HG03025 (cell line): ENCODE measurements at regions not wholly inside any gene's neighbourhood (a gene's known extent, or its start where the extent isn't known, plus 50 kb on each side); places are given as distances from the start of the nearest gene placed in this dataset.

ENCODE experiments used
- ATAC-seq: cut with Tn5 transposase; IDR thresholded peaks from one replicate; pipeline ENCODE4 v1.9.1; 2021; ENCODE audit warnings: mild to moderate bottlenecking, moderate library complexity; ENCODE audit not compliant: unreplicated experiment, low FRiP score

DNA sequence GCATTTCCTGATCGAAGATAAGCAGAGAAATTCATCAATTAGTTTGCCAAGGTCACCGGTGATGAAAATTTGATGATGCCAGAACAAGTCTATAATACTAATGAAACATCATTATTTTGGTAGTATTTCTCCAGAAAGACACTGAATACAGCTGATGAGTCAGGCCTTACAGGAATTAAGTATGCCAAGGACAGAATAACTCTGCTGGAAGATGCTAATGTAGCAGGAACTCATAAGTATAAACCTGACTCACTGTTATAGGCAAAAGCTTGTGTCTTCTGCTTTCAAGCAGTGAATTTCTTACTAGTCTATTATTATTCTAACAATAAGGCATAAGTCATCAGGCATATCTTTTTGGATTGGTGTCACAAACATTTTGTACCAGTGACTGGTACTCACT lies 1825.1 kb upstream of the IGFBP7 start:
- ATAC-seq: no peak

DNA sequence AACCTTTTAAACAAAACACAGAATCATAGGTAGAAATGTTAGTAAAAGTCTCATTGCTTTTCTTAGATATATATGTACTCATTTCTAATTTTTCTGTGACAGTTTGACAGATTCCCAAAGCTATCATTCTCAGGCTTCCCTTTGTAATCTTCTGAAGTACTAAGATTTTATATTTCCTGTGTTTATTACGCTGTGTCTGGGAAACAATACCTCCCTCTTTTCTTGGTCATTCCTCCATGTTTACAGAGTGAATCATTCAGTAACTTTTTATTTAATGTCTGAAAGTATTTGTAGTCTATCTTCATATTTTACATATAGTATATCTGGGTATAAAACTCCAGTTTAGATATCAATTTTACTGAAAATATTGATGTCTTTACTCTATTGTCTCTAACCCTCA lies 1826.3 kb upstream of the IGFBP7 start:
- ATAC-seq: no peak

DNA sequence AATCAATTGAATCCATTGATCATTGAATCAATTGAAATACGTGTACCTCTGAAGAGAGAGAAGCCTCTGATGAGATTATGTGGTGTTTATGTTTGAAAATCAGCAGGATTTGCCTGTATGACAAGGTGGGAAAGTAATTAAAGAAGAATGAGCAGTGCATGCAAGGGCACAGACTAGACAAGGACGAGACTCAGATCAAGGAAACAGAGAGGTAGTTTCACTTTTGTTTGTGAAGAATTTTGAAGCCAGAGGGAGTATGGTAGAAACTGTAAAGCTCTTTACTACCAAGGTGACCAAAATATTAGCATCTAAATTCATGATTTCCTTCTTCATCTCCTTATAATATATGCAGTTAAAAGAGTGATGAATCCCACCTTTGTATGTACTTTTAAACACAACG lies 1830.0 kb upstream of the IGFBP7 start:
- ATAC-seq: no peak

DNA sequence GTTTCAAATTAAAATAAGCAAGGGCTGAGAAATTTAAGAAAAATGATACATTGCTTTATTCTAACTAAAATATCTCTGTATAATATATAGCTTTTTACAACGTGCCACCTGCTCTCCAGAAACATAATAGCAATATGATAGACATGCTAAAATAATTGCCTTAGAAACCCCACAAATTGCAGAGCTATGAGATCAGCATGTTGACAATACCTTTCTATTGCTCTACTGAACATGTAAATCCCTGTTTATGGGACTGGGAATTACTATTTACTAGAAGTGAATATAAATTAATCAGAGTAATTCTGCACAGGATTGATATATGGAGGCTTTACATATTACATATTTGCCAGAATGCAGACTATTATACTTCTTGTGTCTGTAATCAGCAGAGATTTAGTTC lies 1831.1 kb upstream of the IGFBP7 start:
- ATAC-seq: no peak

DNA sequence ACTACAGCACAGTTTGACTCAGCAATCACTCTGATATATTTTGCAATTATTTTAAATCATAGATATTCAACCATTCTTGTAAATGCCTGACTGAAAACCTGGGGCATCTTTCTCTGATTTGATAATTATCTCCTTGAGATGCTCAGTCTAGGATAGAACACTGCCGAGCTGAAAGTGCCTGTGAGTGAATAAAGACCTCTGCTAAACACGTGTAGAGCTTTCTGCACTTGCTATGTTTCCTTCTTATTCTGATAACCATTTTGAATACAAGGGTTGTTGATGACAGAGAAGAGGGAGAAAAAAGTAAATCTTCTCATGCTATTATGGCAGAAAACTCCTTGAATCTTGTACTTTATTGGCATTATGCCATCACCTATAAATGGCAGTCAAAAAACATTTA lies 1843.4 kb upstream of the IGFBP7 start:
- no peak for ATAC-seq

DNA sequence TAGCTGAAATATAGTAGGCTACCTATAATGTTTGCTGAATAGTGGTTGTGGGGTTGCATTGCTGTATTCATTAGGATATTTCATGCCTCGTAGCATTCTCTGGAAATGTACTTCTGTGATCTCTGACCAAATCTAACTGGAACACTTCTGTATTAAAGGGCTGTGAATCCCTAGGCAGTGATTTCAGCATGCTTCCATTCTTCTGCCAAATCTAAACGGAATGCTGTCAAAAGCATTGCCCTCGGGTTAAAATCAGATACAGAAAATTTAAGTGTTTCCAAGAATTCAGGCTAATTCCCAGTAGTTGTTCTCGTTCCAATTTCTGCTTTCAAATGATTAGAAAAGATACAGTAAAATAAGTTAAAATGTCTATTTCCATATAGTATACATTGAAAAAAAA lies 1847.5 kb upstream of the IGFBP7 start:
- no peak for ATAC-seq

DNA sequence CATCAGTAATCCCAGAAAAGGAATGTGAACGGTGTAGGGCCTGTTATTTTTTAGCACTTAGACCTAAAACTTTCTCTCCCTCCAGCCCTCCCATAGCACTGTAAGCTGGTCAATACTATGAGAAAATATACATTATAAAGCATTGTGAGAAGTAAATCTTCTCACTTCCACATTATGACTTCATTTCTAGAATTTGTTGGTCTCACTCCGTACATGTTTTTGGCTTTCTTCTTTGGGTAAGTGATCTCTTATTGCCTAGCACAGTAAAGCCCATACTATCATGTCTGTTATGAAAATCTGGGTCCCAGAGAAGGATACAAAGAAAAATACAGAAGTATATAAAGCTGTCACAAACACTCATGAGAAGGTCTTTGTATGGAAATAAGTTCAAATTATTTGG lies 1851.1 kb upstream of the IGFBP7 start:
- ATAC-seq: no peak

DNA sequence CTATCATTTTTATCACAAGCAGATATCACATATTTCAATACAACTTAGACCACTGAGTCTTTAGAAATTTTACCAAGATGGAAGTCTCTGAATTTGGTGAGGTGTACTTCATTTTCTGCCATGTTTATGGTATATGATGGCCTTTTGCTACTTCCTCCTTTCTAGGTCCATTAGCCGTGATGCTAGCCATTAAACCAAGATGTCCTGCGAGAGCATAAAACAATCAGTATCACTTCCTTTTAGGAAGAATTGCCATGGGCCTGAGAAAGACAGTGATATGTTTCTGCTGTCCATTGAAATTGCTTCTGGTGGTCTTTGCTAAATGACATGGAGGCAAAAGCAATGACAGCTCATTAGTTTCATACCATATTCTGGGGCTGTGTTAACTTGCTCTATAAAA lies 1851.7 kb upstream of the IGFBP7 start:
- no peak for ATAC-seq

DNA sequence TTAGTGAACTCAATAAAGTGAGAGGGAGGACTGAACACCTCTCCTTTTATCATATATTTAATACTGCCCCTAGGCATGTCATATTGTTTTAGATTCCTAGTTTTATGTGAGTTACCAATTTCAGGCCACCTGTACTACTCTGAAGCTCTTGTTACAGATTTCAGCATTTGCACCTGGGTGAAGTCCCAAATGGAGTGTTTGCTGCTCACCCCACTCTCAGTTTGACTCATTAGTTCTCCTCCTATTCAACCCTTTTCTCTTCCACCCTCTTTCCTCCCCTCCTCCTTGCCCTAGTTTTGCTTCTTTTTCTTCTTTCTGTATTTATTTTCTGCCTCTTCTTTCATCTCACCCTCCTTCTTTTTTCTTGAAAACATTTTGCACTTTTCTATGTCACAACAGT lies 1852.2 kb upstream of the IGFBP7 start:
- no peak for ATAC-seq

DNA sequence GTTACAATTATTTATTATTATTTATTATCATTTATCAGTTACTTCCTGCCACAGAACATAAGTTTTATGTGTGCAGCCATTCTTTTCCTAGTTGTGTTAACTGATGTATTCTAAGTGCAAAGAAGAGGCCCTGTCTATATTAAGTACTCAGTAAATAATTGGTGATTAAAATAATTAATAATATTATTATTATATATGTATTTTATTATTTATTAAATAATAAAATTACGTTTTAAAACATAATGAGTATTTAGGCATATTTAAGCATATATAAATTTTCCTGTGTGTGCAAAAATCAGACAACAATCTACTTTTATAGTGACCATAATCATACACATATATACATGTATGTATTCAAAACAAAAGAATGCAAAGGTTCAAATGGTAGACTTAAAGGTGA lies 1871.6 kb upstream of the IGFBP7 start:
- ATAC-seq: no peak

DNA sequence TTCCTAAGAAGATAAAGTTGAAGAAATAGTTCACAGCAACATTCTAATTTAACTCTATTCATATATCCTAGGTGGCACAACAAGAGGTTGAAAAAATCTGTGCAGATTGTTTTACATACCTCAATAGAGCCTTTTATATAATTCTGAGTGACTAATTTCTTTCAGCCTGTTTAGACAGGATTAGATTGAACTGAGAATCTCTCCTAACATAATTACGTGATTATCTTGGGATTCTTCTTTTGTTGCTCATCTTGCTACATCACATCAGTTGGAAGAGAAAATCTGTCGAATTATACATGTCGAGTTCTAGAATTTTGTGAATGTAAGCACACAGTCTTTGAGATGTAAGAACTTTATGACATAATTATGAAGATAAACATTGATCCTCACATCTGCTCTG lies 1873.7 kb upstream of the IGFBP7 start:
- ATAC-seq: no peak

DNA sequence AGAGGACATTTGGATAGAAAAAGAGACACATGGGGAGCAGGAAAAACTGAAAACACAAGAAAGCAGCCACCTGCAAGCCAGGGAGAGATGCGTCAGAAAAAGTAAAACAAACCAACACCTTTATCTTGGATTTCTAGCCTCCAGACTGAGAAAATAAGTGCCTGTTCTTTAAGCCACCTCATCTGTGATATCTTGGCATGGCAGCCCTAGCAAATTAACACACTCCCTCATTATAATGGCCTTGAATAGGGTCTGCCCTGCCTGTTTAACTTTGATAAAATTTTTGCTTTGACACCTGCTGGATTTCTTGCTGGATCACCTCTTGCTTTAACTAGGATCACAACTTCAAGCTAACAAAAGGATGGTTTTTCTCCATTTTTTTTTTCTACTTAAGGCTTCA lies 1892.0 kb upstream of the IGFBP7 start:
- ATAC-seq: no peak

DNA sequence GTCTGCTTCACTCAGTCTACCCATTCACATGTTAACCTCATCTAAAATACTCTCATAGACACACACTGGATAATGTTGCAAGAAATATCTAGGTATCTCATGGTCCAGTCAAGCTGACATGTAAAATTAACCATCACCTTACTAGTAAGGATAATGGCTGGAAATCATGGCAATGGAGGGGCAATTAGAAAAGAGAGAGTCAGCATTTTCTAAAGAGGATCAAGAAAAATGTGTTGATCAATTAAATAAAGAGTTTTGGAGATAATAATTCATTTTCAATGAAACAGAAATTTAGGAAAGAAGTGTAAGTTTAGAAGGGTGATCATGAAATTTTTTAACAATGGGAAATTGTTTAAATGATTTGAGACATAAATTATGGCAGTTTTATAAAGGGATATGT lies 1914.1 kb upstream of the IGFBP7 start:
- ATAC-seq: no peak

DNA sequence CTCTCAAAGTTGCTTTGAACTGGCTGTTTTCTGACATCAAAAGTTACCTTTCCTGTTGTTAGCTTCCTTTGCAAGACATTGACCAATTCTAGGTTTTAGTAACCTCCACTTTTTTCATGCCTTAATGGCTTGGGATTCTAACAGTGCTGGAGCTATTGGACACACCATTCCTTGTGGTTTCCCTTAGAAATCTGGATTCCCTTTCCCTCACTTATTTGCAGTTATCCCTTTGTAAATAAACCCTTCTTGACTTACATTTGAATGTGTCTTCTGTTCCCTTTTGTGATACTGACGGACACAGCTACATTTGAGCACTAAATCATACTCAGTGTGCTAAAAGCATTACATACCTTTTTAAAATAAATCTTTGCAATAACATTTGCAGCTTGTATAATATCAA lies 1927.6 kb upstream of the IGFBP7 start:
- ATAC-seq: no peak

DNA sequence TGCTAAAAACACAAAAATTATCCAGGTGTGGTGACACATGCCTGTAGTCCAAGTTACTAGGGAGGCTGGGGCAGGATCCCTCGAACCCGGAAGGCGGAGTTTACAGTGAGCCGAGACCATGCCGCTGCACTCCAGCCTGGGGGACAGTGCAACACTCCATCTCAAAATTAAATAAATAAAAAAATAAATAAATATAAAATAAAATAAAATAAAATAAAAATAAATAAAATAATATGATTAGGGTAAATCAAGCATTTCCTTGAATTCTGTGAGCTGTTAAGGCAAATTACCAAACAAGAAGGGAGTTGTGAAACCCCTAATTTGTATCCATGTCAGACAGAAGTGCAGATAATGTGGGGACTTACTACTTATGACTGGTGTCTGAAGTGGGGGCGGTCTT lies 1928.9 kb upstream of the IGFBP7 start:
- ATAC-seq: no peak

DNA sequence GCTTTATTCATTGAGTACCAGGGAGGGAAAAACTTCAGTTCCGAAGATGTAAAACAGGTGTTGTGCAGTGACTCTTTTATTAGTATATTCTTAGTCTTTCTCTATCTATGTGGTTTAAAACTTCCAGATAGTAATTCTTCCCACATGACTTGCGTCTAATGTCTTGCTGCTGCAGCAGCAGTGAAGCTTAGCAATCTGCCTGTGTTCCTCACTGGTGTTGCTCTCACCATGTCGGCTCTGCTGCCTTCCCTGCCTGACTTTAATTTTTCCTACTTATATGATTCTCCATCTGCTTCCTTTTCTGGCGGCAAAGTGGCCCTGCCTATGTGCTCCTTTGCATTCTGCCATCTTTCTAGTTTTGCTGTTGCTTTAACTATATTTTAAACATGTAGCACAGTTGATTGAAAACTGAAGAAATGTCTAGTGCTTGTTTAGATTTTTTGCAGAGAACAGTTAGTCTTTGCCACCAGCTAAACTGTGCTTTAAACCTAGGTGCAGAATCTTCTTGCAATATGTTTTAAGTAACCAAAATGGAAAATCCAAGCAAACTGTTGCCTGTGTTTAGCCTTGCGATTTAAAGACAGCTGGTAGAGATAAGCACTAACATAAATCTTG lies 1934.2 kb upstream of the IGFBP7 start:
- no peak for ATAC-seq

DNA sequence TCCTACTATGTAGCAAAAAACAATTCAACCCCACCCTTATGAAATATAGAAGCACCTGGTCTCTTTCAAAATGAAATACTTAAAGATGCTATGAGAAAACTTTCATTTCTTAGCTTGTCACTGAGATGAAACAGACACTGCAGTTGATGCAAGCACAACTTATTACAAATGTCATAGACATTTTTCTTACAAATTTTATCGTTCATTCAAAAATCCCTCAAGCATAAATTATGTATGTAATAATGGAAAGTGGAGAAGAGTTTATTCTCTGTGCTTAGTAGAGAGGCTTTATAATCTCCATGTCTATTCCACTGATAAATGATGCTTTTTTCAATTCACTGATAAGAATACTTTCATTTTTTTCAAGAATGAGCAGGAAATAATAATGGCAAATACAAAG lies 1943.9 kb upstream of the IGFBP7 start:
- ATAC-seq: no peak

DNA sequence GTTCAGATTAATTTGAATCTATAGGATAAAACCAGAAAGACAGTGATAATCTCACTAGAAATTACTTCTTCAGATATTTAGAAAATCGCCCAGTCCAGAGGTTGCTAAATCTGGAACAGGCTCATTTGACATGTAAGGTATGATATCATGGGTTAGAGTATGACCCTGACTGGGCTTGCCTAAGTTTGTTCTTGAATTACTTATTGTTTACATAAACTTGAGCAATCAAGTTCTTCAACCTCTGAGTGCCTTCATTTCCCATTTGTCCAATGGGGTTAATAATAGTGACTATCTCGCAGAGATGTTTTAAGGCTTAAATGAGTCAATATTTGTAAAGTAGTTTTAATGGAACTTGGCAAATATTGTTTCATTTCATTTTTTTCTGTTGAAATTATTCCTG lies 1947.6 kb upstream of the IGFBP7 start:
- ATAC-seq: no peak

DNA sequence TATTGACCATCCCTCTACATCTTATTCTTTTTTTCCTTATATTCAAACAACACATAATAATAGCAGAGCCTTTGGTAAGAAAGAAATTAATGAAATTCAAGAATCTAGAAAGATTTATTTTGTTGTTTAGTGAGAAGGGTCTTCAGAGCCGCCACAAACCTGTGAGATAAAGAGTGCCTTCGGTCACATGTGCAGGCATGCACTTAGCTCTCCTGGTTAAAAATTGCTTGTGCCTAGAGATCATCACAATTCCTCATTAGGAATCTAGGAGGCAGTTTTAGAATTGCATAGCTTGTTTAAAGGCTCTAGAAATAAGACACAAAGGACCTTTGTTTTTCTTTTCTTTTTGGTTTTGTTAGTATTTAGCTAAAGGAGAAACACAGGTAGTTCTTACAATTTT lies 1948.4 kb upstream of the IGFBP7 start:
- no peak for ATAC-seq

DNA sequence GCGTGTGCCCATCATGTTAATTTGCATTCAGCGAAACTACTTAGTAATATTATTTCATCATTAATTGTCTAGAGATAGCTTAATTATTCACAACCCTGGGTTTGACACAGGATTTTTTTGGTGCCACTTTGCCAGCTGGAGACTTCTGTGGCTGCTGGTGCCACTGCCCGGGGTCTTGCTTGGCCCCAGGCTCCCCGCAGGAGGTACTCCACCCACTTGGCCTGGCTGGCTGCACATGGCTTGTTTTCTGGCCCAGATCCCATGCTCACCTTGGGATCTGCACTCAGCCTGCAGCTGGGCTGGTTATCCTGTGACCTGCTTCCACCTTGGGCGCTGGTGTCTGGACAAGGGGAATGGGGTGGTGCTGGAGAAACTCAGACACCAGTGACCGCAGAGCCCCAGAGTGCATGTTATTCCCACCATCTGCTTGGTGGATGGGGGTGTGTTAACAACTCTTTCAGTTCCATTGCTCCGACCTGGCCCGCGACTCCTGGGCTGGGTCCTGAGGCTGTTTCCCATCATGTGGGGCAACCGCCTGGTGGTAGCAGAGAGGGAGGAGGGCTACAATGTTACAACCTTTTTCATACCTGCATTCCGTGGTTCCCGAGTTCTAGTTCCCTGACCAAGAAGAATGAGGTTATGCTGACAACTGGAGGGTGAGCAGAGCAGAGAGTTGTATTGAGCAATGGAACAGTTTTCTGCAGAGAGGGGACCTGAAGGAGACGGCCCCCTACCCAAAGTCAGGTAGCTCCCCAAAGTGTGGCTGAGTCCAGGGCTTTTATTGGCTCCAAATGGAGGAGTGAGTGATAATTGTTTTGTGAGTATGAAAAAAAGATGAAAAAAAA lies 1950.0 kb upstream of the IGFBP7 start:
- no peak for ATAC-seq

DNA sequence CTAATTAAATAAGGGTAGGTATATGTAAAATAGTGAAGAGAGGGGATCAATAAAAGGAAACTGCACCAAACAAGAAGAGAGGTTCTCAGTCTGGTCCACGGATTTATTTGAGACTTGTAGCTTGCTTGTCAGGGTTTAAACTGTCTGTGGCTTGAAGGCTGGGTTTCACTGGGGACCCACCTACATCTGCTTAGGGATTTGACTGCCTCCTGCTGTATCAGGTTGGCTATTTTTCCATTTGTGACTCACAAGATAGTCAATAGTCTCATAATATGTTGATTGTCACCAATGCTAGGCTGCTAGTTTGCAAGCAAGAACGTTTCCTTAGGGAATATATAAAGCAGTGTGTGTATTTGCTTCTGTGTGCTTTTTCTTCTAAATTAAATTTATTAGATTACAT lies 1950.7 kb upstream of the IGFBP7 start:
- ATAC-seq: no peak

DNA sequence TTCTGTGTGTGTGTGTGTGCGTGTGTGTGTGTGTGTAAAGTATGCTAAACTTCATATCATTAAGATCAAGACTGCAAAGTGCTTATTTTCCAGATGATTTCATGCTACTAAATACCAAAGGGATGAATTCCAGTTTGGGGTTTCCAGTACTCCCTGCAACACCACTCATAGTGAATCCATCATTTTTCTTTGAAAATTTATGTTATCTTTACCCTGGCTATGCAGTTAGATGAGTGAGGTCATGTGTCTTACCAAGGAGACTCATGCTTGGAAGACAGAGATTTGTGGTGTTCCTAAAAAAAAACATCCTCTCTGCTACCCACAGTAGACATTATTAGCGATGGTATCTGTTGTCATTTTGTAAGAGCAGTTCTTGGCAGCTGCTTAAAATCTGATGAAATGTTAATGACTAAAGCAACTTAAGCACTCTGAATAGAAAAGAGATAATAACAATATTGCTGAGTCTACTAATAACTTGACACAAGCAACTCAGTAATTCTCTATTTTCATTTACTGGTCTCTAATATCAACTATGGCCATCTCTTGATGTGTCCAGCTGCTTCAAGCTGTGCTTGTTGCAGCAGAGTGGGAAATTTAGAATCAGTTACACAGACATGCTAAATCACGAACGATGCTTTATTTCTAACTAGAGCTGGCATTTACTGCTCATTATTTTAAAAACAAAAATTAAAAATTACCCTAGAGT lies 1953.0 kb upstream of the IGFBP7 start:
- ATAC-seq: no peak
